ENCODE measurements at regions not wholly inside any gene's neighbourhood (a gene's known extent, or its start where the extent isn't known, plus 50 kb on each side); places are given as distances from the start of the nearest gene placed in this dataset.

GRCh38 chr11:103661991-103662390 lies 374.4 kb upstream of the DDI1 start:
- no peak for DNase-seq (ENCODE audit: low read depth)

- DNase-seq (ENCODE audit: low read depth), result no peak
These were observed 373.6 kb upstream of the DDI1 start for GRCh38 chr11:103662880-103663279.

- no peak for DNase-seq (ENCODE audit: low read depth)
These were observed 367.6 kb upstream of the DDI1 start for GRCh38 chr11:103668859-103669258.

- no peak for DNase-seq (ENCODE audit: low read depth)
These were observed 365.2 kb upstream of the DDI1 start for GRCh38 chr11:103671143-103671651.

- no peak for DNase-seq (ENCODE audit: low read depth)
These were observed 362.7 kb upstream of the DDI1 start for GRCh38 chr11:103673773-103674172.

GRCh38 chr11:103676413-103676812 lies 360.0 kb upstream of the DDI1 start:
- no peak for DNase-seq (ENCODE audit: low read depth)

GRCh38 chr11:103680826-103681225 lies 355.6 kb upstream of the DDI1 start:
- no peak for DNase-seq (ENCODE audit: low read depth)

GRCh38 chr11:103681855-103682254 lies 354.6 kb upstream of the DDI1 start:
- DNase-seq (ENCODE audit: low read depth), result no peak

GRCh38 chr11:103682318-103683184 lies 353.9 kb upstream of the DDI1 start:
- peak; percentile 61 for DNase-seq (ENCODE audit: low read depth)

GRCh38 chr11:103683576-103683975 lies 352.9 kb upstream of the DDI1 start:
- DNase-seq (ENCODE audit: low read depth), result peak; percentile 13

GRCh38 chr11:103688924-103689323 lies 347.5 kb upstream of the DDI1 start:
- no peak for DNase-seq (ENCODE audit: low read depth)

GRCh38 chr11:103690356-103690755 lies 346.1 kb upstream of the DDI1 start:
- DNase-seq (ENCODE audit: low read depth), result no peak

- DNase-seq (ENCODE audit: low read depth), result no peak
These were observed 340.3 kb upstream of the DDI1 start for GRCh38 chr11:103696123-103696522.

GRCh38 chr11:103699216-103699615 lies 337.2 kb upstream of the DDI1 start:
- DNase-seq (ENCODE audit: low read depth), result no peak

GRCh38 chr11:103699656-103700055 lies 336.8 kb upstream of the DDI1 start:
- DNase-seq (ENCODE audit: low read depth), result no peak

- peak; percentile 23 for DNase-seq (ENCODE audit: low read depth)
These were observed 335.8 kb upstream of the DDI1 start for GRCh38 chr11:103700622-103701021.

GRCh38 chr11:103703437-103703836 lies 333.0 kb upstream of the DDI1 start:
- DNase-seq (ENCODE audit: low read depth), result no peak

- no peak for DNase-seq (ENCODE audit: low read depth)
These were observed 332.5 kb upstream of the DDI1 start for GRCh38 chr11:103703954-103704353.

- no peak for DNase-seq (ENCODE audit: low read depth)
These were observed 330.8 kb upstream of the DDI1 start for GRCh38 chr11:103705642-103706041.

GRCh38 chr11:103709371-103709770 lies 327.1 kb upstream of the DDI1 start:
- no peak for DNase-seq (ENCODE audit: low read depth)

GRCh38 chr11:103714246-103714645 lies 322.2 kb upstream of the DDI1 start:
- no peak for DNase-seq (ENCODE audit: low read depth)

- DNase-seq (ENCODE audit: low read depth), result no peak
These were observed 320.1 kb upstream of the DDI1 start for GRCh38 chr11:103716363-103716762.

- DNase-seq (ENCODE audit: low read depth), result no peak
These were observed 309.2 kb upstream of the DDI1 start for GRCh38 chr11:103727262-103727661.

All from HT1080 (cell line).